NCI-H69 (cell line): ENCODE measurements at regions not wholly inside any gene's neighbourhood (a gene's known extent, or its start where the extent isn't known, plus 50 kb on each side); places are given as distances from the start of the nearest gene placed in this dataset.

ENCODE experiments used
- DNase-seq: peaks from one replicate; lab custom pipeline; 2025; lab: John Stamatoyannopoulos, UW

GRCh38 chr5:90191352-90192045 is 218.1 kb downstream of the CETN3 start:
- DNase-seq = peak; percentile 70

GRCh38 chr5:90185897-90186468 is 223.6 kb downstream of the CETN3 start:
- DNase-seq = no peak

GRCh38 chr5:90184764-90185163 is 224.8 kb downstream of the CETN3 start:
- no peak for DNase-seq

GRCh38 chr5:90182726-90183125 is 226.8 kb downstream of the CETN3 start:
- peak; percentile 16 for DNase-seq

GRCh38 chr5:90174236-90174635 is 235.3 kb downstream of the CETN3 start:
- no peak for DNase-seq

GRCh38 chr5:90173299-90174030 is 236.1 kb downstream of the CETN3 start:
- DNase-seq = no peak

GRCh38 chr5:90171466-90171865 is 238.1 kb downstream of the CETN3 start:
- no peak for DNase-seq

GRCh38 chr5:90170261-90170660 is 239.3 kb downstream of the CETN3 start:
- peak; percentile 91 for DNase-seq

- peak; percentile 96 for DNase-seq
These were observed 240.5 kb downstream of the CETN3 start for GRCh38 chr5:90169078-90169477.

GRCh38 chr5:90168399-90168798 is 241.2 kb downstream of the CETN3 start:
- no peak for DNase-seq

GRCh38 chr5:90166816-90167215 is 242.7 kb downstream of the CETN3 start:
- DNase-seq = no peak

GRCh38 chr5:90162324-90162723 is 247.2 kb downstream of the CETN3 start:
- no peak for DNase-seq

- DNase-seq = peak; percentile 72
These were observed 248.1 kb downstream of the CETN3 start for GRCh38 chr5:90161414-90161813.

GRCh38 chr5:90158131-90158530 is 251.4 kb downstream of the CETN3 start:
- DNase-seq = no peak

GRCh38 chr5:90153031-90153430 is 256.5 kb downstream of the CETN3 start:
- DNase-seq = no peak

- DNase-seq = no peak
These were observed 264.8 kb downstream of the CETN3 start for GRCh38 chr5:90144625-90145327.

- DNase-seq = peak; percentile 35
These were observed 267.0 kb downstream of the CETN3 start for GRCh38 chr5:90142541-90142940.

- no peak for DNase-seq
These were observed 267.6 kb downstream of the CETN3 start for GRCh38 chr5:90141984-90142383.

GRCh38 chr5:90136952-90137528 is 272.5 kb downstream of the CETN3 start:
- no peak for DNase-seq

- DNase-seq = peak; percentile 76
These were observed 273.7 kb downstream of the CETN3 start for GRCh38 chr5:90135779-90136378.

GRCh38 chr5:90134892-90135291 is 274.7 kb downstream of the CETN3 start:
- DNase-seq = no peak

GRCh38 chr5:90134381-90134780 is 275.2 kb downstream of the CETN3 start:
- no peak for DNase-seq
